Suppressor macrophage treated with lipopolysaccharide for 1 hour (primary cell): ENCODE measurements at regions not wholly inside any gene's neighbourhood (a gene's known extent, or its start where the extent isn't known, plus 50 kb on each side); places are given as distances from the start of the nearest gene placed in this dataset.
"Not testable (repeated sequence)": the region's sequence is repeated elsewhere in the genome, so short reads cannot be mapped to it uniquely, and the experiment has no call there.

Experiments used
- DNase-seq, 3 donors: peaks; one replicate each; pipeline ENCODE4 v3.0.0-alpha.2; 2020 to 2022

DNA sequence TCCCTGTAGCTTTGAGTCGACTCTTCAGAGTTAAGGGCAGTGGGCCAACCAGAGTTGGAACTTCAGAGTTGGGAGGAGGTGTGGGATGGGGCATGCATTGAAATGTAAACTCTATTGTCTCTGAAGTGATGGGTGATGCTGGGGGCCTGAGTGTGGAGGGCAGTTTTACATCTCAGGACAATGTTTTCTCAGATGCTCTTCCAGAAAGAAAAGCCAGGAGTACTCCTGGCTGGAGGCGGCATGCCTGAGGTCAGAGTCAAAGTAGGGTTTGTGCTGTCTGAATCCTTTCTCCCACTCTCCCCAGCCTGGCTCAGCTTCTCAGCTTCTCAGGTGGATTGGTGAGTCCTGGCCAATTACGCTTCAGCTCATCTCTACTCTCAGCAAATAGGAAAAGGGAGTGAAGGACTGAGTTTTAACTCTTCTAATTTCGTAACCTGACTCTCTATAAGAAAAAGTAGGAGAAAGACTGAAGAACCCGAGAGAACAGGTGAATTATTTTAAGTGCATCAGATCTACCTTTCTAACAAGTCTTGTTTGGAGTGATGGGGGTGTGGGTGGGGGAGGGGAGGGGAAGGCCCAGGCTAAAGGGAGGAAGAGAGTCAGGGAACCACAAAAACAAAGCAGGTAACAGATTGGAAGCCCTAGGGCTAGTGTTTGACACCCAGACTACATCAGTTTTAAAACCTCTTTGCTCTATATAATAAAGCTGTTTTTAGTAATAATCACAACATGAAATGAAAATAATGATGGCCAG, 107.5 kb upstream of the PELI1 start:
- DNase-seq: no peak

DNA sequence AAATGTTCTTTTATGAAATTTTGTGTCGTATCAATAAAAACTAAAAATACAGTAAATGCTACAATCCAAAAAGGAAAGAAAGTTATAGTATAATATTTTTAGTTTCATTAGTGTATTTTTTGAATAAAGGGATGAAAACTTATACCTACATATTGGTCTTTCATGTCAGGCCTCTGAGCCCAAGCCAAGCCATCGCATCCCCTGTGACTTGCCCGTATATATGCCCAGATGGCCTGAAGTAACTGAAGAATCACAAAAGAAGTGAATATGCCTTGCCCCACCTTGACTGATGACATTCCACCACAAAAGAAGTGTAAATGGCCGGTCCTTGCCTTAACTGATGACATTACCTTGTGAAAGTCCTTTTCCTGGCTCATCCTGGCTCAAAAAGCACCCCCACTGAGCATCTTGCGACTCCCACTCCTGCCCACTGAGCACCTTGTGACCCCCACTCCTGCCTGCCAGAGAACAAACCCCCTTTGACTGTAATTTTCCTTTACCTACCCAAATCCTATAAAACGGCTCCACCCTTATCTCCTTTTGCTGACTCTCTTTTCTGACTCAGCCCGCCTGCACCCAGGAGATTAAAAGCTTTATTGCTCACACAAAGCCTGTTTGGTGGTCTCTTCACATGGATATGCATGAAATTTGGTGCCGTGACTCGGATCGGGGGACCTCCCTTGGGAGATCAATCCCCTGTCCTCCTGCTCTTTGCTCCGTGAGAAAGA, 108.2 kb upstream of the PELI1 start:
- not testable (repeated sequence) for DNase-seq

DNA sequence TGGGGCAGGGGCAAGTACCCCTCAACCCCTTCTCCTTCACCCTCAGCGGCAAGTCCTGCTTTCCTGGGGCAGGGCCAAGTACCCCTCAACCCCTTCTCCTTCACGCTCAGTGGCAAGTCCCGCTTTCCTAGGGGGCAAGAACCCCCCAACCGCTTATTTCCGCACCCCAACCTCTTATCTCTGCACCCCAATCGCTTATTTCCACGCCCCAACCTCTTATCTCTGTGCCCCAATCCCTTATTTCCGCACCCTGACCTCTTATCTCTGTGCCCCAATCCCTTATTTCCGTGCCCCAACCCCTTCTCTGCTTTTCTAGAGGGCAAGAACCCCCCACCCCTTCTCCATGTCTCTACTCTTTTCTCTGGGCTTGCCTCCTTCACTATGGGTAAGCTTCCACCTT, 109.2 kb upstream of the PELI1 start:
- not testable (repeated sequence) for DNase-seq

DNA sequence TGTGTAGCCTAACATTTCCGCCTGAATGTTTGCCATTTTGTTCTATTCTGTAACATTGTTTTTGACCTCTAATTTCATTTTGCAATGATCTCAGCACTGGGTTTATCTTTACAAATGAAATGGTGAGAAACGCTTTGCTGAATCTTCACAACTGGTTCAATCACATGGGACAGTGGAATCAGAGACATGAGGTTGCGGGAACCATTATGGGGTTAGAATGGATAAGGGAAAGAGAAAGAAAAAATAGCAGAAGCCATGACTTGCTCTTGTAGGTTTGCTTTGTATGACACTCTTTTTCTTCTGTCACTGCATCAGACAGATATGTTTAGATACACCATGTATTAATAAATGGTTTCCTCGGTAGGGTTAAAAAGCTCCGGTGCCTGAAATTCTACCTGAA, 114.3 kb upstream of the PELI1 start:
- DNase-seq: peak; percentile 16 to 55 (median 20)

DNA sequence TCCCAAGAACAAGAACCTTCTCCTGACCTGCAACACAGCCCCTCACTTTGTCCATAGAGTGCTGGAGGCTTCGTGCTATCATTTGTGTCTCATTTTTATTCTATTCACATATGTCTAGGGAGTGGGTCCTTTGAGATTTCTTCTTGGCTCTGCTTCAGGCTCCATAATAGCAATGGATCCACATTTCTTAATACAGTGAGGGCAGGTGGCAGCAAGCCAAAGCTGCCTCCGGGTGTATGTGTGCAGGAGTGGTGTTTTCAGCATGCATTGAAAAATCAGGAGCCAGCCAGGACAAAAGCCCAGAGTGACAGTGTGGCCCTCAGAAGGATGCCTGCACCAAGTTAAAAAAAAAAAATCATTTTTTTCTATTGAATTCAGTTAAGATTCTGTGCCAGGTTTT, 115.1 kb upstream of the PELI1 start:
- no peak for DNase-seq

DNA sequence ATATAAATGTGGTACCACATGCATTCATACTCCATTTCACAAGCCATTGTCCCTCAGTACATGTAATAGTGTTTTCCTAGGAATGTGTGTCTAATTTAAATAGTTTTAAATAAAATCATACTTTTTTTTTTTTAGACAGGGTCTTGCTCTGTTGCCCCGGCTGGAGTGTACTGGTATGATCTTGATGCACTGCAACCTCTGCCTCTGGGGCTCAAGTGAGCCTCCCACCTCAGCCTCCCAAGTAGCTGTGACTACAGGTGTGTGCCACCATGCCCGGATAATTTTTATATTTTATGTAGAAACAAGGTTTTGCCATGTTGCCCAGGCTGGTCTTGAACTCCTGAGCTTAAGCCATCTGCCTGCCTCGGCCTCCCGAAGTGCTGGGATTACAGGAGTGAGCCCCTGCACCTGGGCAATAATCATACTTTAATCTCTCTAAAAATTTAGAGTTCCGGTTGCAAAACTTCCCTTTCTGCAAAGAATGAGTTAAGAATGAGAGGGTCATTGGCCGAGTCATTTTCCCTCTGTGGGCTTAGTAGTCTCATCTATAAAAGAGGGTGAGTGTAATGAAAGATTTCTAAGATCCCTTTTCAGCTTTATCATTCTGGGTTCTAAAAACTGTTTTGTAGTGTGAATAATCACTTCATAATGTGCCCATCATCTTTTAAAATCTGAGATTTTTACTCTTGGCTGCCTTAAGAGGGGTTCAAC, 116.0 kb upstream of the PELI1 start:
- peak; percentile 46 to 66 (median 62) for DNase-seq

DNA sequence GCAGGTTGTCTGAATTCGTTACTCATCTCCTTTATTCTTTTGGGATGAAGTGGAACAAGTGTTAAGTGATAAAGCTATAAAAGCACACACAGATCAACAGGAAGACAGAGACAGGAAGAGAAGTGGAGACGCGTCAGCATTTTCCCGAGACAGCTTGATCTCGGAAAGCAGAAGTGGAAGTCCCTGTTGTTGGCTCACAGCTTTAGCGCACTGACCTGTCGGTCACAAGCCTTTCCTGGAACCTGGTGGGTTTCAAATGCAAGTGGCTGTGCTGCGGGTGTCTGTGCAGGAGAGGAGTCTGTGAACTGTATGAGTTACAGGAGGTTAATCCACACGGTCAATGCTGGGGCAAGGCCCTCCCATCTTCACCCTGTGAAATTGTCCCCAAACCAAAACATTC, 116.6 kb upstream of the PELI1 start:
- peak; percentile 86 to 92 (median 87) for DNase-seq

DNA sequence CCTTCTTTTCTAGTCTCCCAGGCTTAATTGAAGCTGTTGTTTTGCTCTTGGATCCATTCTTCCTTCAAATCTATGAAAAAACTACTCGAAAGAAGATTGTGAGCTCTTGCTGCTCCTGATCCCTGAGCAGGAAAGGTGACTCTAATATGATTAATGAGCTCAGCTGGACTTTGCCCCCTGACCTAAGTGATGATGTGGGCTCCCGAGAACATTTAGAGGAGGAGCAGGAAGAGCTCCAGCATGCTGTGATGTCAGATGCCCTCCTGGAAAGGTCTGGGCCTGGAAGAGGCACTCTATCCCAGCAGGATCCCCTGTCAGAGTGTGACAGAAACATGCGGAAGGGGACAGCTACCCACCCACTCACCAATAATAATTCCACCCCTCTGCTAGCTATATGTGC, 117.9 kb upstream of the PELI1 start:
- DNase-seq: no peak

DNA sequence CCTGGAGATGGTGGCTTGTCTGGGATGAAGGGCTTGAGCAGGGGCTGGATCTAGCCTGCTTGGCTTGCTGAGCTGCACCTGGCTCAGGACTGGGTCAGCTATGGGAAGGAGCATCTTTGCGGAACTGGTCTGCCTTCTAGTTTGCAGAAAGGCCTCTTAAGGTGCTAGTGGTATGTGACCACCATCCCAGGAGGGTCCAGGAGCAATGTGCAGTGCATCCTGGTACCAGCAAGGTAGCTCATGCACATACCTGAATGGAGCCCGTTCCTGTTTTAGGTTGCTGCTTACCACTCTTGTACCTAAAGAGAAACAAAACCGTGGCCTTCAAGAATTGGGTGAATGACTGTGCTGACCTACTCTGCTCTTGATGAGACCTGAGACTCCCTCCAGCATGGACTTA, 118.6 kb upstream of the PELI1 start:
- no peak for DNase-seq

DNA sequence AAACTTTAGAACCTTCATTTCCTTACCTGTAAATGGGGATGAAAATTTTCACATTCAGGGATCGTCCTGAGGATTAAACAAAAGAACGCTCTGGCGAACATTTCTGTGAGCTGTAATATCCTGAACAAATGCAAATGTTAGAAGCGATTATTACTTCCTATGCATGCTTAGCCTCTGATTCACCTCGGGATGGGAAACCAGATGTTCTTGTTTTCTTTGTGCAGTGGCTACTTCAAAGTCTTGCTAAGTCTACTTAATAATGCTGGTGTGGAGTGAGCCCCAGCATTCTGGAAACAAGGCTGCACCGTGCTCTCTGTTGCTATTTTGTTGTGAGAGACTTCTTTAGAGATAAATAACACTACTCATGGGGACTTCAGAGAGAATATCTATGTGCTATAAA, 119.1 kb upstream of the PELI1 start:
- DNase-seq: peak in 2 of 3 donors; percentile 20 to 51

DNA sequence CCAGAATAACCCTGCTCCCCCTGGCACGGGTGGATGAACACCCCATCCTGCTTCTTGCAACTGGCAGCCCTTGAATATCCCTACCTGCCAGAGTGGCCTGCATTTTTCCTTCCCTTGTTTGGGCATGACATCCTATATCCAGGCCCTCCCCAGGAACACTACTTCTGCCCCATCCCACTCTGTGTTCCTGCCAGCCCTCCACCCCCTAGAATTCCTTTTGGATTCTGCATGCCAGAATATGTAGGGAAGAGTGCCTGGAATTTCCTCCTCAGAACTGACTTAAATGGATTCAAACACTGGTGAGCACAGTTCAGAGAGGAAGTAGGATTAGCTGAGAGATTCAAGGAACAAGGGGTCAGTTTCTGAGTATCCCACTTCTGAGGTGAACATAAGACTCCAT, 123.5 kb upstream of the PELI1 start:
- no peak for DNase-seq

DNA sequence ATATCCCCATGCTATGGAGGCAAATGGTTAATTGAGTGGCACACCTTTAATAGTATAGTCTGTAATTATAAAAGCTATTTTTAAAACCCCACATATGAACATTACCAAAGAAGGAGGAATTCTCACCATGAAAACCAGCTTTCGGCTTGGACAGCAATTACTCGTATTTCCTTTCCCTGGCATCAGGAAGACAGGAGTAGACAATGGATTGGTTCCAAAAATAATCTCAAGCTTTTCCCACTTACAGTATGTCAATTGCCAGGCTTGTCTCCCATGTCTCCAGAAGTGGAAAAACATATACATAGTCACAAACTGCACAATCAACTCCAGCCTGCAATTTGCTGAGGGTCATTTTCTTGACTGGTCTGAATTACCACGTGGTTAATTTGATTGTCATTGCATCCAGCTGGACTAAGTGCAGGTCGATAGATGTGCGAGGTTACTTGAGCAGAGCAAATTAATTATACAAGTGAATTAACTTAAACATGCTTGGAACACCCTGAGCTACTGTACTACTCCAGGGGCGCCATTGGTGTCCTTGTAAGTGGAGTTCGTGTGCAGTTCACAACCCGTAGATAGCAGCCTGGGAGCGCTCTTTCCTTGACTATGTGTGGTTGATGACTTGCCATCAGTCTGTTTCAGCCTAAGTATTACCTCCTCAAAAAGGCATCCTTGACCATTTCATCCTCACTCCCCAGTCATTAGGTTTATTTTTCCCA, 124.3 kb upstream of the PELI1 start:
- DNase-seq: no peak

DNA sequence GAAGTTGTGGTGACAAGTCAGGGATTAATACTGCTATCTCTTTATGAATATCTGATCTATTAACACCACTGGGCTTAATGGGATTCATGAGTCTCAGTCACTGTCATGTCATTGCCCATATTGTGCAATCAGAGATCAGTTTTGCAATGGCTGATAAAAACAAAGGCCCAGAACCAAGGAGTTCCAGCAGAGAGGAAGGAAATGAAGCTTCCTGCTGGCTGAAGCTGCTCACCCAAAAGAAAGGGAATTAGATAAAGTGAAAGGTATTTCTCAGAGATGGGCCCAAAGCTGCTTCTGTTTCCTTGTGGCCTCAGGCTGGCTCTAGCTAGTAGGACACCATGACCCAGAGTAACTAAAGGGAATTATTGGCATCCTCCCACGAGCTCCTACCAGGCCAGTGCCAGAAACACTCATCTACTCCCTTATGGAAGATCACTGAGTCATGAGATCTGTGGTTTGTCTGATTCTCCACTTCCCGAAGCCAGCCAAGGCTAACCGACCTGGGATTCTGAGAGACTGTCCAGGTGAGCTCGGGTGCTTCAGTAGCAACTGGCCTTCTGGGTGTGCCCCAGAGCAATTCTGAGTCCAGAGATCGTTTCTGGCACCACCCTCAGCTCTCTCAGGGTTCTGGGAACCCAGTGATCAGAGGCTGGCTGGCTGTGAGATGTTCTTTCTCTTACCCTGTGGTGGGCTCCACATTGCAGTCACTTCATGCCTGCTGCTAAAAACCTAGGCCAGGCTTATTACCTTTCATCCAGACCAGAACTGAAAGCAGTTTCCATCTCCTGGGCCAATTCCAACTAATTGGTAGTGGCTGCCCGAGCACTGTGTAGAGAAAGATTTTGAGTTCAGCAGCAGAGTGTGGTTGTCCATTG, 129.5 kb upstream of the PELI1 start:
- peak; percentile 79 to 92 (median 91) for DNase-seq

DNA sequence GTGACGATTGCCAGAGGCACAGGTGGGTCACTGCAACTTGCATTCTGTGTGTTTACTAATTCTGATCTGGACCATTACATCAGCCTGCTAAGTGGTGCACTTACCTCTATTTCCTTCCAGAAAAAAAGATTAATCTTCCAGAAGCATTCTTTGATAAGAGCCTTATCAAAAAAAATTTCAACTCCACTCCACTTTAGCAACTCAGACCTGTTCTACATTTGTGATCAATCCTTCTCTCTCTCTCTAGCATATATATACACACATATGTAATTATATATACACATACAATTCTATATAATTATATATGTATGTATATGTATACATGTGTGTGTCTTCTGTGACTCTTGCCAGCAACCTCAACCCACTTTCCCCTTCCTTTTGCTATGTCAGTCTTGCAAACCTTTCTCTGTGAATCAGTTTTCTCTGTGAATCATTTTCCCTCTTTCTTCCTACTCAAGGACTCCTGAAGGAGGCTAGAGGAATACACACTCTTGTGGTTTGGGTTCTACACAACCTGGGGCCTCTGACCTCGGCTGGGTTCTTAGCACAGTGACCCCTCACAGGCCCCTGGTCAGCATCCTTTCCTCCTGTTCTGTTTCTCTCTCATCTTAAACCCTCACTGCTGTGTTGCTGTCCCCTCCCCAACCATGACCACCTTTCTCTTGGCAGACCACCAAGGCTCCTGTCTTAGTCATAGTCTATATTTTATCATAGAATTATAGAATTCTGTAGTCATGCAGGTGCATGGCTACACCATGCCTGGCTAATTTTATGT, 130.4 kb upstream of the PELI1 start:
- DNase-seq: peak in 2 of 3 donors; percentile 47 to 48

DNA sequence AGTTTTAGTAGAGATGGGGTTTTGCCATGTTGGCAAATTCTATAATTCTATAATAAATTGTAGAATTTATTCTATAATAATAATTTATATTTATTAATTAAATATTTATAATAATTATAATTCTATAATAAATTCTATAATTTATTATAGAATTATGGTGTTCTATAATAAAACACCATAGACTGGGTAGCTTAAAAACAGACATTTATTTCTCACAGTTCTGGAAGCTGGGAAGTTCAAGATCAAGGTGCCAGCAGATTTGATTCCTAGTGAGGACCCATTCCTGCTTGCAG, 130.9 kb upstream of the PELI1 start:
- no peak for DNase-seq

DNA sequence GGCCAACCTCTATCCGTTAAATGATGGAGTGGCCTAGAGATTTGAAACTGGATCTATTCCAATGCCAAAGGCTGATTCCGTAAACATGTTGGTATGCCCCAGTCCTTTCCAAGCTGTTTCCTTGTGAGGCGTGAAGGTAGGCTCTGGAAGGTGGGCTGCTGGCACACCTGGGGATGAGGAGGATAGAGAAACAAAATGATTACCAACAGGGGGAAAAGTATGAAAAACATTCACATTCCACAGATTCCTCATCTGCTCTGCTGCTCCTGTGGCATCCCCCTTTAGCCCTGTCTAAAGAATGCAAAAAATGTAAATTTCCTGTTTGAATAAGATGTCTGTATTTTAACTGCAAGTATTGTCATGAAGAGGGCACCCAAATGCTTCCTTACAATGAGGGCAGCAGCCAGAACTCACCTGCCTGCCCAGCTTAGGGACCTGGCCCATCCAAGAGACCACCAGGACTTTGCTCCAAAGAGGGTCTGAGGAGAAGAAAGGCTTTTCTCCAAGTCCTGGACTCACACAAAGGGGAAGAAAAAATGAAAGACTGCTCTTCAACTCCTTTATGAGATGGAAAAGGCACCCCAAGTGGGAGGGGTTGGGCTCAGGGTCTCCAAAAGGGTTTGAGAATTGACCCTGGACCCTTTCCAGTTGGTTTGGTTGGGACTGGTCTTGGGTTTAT, 132.3 kb upstream of the PELI1 start:
- no peak for DNase-seq

DNA sequence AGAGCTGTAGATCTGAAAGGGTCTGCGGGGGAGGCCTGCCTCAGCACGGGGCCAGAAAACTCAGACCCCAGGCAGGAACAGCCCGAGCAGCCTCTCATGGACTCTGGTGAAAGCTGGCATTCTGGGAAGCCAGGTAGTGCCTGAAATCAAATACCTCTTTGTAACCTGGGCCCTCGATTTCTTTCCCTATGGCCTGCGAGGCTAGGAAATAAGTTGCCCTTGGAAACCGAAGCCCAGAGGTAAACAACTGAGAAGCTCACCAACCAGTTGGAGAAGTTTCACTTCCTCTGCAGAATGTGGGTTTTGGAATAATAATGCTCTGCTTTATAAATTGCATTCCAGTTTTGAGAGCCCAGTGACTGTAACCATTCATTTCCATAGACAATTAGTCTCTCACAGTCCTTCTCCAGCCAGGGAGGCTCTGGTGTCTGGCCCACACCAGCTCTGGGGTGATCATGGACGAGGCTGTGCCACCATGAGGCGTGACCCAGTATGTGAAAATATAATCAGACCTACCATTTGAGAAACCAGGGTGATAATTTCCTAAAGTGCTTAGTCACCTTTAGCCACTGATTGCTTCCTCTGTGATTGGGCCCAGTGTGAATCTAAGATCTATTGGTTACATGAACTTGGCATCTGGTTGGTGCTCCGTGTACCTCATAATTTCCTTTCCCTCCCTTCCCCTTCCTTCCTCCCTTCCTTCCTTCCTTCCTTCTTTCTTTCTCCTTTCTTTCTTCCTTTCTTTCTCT, 133.1 kb upstream of the PELI1 start:
- DNase-seq: peak; percentile 65 to 83 (median 74)

DNA sequence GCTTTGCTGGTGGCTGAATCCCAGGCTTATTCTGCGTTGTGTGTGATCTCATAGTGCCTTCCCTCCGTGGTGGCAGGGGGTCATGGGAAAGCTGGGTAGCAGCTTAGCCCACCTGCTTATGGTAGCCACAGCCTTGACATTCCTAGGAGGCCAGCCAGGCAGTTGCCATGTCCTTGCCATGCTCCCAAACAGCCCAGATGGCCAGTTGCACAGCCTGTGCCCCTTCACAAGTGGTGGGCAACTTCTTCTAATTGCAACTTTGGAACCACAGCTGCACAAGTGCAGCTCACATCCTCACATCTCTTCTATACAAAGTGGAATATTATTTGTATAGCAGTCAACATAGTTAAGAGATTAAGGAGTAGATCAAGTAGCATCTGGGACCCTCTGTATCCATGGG, 136.6 kb upstream of the PELI1 start:
- not testable (repeated sequence) for DNase-seq

DNA sequence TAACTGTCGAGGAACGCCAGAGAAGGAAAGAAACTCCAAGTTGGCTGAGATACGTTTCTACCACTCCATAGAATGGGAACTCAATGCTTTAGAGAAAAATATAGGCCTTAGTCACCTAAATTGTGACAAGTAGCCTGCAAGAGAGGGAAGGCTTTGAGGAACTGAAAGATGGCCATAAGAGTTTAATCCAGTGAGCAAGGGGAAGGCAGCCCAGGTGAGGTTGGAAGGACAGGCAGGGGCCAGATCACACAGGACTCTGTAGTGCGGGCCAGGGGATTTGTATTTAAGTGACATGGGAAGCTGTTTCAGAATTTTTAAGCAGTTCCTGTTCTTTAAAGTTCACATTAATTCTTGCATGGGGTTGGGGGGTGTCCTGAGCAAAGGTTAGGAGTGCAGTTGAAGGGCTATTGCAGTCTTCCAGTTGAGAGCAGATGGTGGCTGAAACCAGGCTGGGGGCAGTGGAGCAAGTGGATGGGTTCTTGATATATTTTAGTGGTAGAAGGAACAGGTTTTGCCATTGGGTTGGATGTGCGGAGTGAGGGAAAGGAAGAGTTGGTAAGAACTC, 138.9 kb upstream of the PELI1 start:
- DNase-seq: peak; percentile 27 to 47 (median 46)
